SU-DHL-6 (cell line): ENCODE measurements at regions not wholly inside any gene's neighbourhood (a gene's known extent, or its start where the extent isn't known, plus 50 kb on each side); places are given as distances from the start of the nearest gene placed in this dataset.

ENCODE experiments used
- H2AFZ ChIP-seq: fragments of 200-600 bp; sonication (generic); 2 replicates; pipeline ENCODE4 v1.6.1; 2014; ENCODE audit warnings: low read depth, mild to moderate bottlenecking, moderate library complexity, mixed read lengths, antibody characterized with exemption, low read length; ENCODE audit not compliant: severe bottlenecking
- H3F3A ChIP-seq: fragments of 200-600 bp; shearing (Covaris generic); 2 replicates; pipeline ENCODE4 v1.6.0; 2016; ENCODE audit warnings: antibody characterized with exemption, mild to moderate bottlenecking; ENCODE audit not compliant: insufficient read depth
- H3K27ac ChIP-seq: fragments of 200-600 bp; sonication (generic); 2 replicates; pipeline ENCODE4 v1.5.1; 2016; ENCODE audit warnings: low read depth, mild to moderate bottlenecking, low read length, moderate library complexity, mixed read lengths
- H3K27me3 ChIP-seq: fragments of 200-600 bp; sonication (generic), shearing (Covaris generic); 2 replicates; pipeline ENCODE4 v1.6.0; 2014; ENCODE audit warnings: mild to moderate bottlenecking, low read length
- H3K36me3 ChIP-seq: fragments of 200-600 bp; sonication (generic); 2 replicates; pipeline ENCODE4 v1.6.1; 2014; ENCODE audit warnings: mild to moderate bottlenecking, low read length, mixed read lengths
- H3K4me2 ChIP-seq: fragments of 300-600, 200-600 bp; shearing (Covaris generic), sonication (generic); 2 replicates; pipeline ENCODE4 v1.6.0; 2014; ENCODE audit warnings: low read length, low read depth, mild to moderate bottlenecking; ENCODE audit not compliant: poor library complexity, severe bottlenecking
- H3K4me3 ChIP-seq: fragments of 200-600 bp; sonication (generic); 2 replicates; pipeline ENCODE4 v1.5.1; 2014; ENCODE audit warnings: antibody characterized with exemption, low read length, mild to moderate bottlenecking, mixed read lengths; ENCODE audit not compliant: insufficient read depth, poor library complexity, severe bottlenecking
- H3K79me2 ChIP-seq: fragments of 200-600 bp; sonication (generic); 2 replicates; pipeline ENCODE4 v1.6.1; 2014; ENCODE audit warnings: mild to moderate bottlenecking, low read length, moderate library complexity; ENCODE audit not compliant: insufficient read depth
- H3K9ac ChIP-seq: fragments of 200-600 bp; sonication (generic); 2 replicates; pipeline ENCODE4 v1.7.0; 2014; ENCODE audit warnings: mild to moderate bottlenecking, low read length
- H3K9me2 ChIP-seq: fragments of 200-600 bp; sonication (generic); replicated peaks from 2 replicates; pipeline ENCODE4 v1.6.1; 2014; ENCODE audit warnings: low read length; ENCODE audit not compliant: insufficient read depth
- H3K9me3 ChIP-seq: fragments of 200-600 bp; sonication (generic); 2 replicates; pipeline ENCODE4 v1.6.1; 2014; ENCODE audit warnings: low read length, mixed read lengths; ENCODE audit not compliant: insufficient read depth
- H4K20me1 ChIP-seq: fragments of 200-600 bp; sonication (generic); 2 replicates; pipeline ENCODE4 v1.6.1; 2014; ENCODE audit warnings: low read depth, mild to moderate bottlenecking, antibody characterized with exemption, low read length, moderate library complexity, mixed read lengths
- EZH2phosphoT487 ChIP-seq: fragments of 200-600 bp; sonication (generic), shearing (Covaris generic); conservative IDR thresholded peaks from 2 replicates; pipeline ENCODE4 v1.6.1; 2018; ENCODE audit warnings: mild to moderate bottlenecking, antibody characterized with exemption, low read length, moderate library complexity, mixed read lengths
- TF ChIP-seq, protein P1 (sequence below): fragments of 200-600 bp; sonication (generic); IDR thresholded peaks from one replicate; pipeline ENCODE4 v1.5.1; 2017; ENCODE audit warnings: antibody characterized with exemption, mild to moderate bottlenecking, low read length, moderate library complexity; ENCODE audit not compliant: insufficient read depth, poor library complexity, severe bottlenecking

DNA sequence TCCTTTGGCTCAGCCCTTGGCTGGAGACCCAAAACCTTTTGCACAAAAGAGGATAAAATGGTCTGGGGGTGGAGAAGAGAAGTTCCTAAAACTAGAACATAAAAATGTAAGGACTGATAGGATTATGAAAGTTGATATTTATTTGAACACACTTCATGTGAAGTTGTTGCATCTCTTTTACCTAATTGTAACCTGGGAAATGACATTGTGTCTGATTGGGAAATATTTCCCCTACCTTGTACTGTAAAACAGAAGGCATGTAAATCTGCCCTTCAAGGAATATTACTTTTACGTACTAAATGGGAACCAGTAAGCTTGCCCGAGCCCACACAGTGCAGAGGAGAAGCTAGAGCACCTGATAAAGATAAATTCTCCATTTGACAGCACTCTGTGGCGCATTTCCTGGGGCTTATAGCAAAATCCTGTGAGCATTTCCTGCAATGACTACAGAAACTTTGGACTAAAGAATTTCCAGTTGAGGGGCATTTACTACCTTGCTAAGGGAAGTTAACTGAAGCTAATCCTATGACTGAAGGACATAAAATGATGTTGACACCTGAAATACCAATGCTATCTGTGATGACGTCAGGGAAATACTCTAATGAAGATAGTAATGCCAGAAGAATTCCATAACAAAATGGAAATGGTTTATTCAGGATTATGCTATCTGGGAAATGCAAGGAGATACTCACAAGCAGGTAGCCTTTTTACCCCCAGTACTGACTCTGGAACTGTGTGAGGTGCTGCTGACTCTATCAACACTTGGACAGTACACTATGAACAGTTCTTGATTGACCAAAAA, 78.3 kb upstream of the LIFR start:
- no peak overlapping the region for H3K4me3 ChIP-seq
- H3K4me2 ChIP-seq = no peak overlapping the region
- H3K9me2 ChIP-seq = no peaks in the 10 kb centered on the region
- no peak overlapping the region for H3K9ac ChIP-seq
- no peak overlapping the region for H3K27ac ChIP-seq
- no peak overlapping the region for H2AFZ ChIP-seq
- H3K9me3 ChIP-seq = peaks cover 7% of the 10 kb centered on the region; the same call in 1 of the 2 replicates
- no peak for TF ChIP-seq EZH2phosphoT487
- TF ChIP-seq, protein P1, sequence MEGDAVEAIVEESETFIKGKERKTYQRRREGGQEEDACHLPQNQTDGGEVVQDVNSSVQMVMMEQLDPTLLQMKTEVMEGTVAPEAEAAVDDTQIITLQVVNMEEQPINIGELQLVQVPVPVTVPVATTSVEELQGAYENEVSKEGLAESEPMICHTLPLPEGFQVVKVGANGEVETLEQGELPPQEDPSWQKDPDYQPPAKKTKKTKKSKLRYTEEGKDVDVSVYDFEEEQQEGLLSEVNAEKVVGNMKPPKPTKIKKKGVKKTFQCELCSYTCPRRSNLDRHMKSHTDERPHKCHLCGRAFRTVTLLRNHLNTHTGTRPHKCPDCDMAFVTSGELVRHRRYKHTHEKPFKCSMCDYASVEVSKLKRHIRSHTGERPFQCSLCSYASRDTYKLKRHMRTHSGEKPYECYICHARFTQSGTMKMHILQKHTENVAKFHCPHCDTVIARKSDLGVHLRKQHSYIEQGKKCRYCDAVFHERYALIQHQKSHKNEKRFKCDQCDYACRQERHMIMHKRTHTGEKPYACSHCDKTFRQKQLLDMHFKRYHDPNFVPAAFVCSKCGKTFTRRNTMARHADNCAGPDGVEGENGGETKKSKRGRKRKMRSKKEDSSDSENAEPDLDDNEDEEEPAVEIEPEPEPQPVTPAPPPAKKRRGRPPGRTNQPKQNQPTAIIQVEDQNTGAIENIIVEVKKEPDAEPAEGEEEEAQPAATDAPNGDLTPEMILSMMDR = no peak
- no peaks in the 10 kb centered on the region for H3F3A ChIP-seq
- H3K36me3 ChIP-seq = no peaks in the 10 kb centered on the region
- no peaks in the 10 kb centered on the region for H3K27me3 ChIP-seq
- H4K20me1 ChIP-seq = no peaks in the 10 kb centered on the region
- no peaks in the 10 kb centered on the region for H3K79me2 ChIP-seq

DNA sequence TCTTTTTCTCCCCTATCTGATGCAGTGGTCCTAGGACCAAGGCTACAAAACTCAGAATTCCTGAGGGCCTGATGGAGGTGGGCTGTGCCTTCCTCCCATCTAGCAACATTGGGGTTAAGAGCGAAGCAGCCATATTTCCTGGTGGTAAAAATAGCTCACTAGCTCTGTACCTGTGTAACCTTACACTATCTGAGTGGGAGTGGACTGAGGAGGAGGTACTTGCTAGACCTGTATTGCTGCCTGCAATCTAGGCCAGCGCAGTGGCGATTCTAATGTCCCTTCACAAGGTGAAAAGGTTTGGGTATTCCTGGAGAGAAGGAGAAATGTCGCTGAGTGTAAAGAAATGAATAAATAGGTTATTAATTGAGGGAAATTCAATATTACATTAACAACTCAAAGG, 80.2 kb upstream of the LIFR start:
- TF ChIP-seq, protein P1 = no peak
- no peak for TF ChIP-seq EZH2phosphoT487
- Histone ChIP-seq H3K4me2 (no peak overlapping the region), H3K9me3 (peaks cover 7% of the 10 kb centered on the region; the same call in 1 of the 2 replicates)

DNA sequence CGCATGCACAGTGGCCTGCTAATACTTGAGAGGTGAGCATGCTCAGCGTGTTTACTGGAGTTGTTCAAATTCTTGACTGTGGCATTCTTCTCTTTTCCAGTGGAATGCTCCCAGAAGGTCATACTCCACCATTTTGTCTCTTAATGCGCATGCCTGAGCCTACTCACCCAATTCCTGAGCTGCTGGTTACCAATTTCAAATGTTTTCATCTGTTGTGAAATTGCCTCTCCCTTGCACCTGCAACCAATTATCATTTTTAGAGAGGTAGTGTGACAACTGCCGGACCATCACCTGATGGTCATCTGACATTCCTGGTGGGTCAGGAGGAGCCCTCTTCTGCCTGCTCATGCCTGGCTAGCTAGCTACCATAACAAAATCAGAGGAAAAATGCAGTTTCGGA, 82.2 kb upstream of the LIFR start:
- Histone ChIP-seq H3K27ac (no peak overlapping the region), H3K36me3 (no peaks in the 10 kb centered on the region), H3K9ac (no peak overlapping the region), H2AFZ (no peak overlapping the region), H3K4me3 (no peak overlapping the region), H3F3A (no peaks in the 10 kb centered on the region), H3K27me3 (no peaks in the 10 kb centered on the region), H3K9me2 (no peaks in the 10 kb centered on the region), H4K20me1 (no peaks in the 10 kb centered on the region), H3K79me2 (no peaks in the 10 kb centered on the region), H3K9me3 (no peaks in the 10 kb centered on the region), H3K4me2 (no peak overlapping the region)
- no peak for TF ChIP-seq EZH2phosphoT487
- TF ChIP-seq, protein P1 = no peak

More for the DNA sequence above, 80.2 kb upstream of the LIFR start:
- Histone ChIP-seq H3K79me2 (no peaks in the 10 kb centered on the region), H3K36me3 (no peaks in the 10 kb centered on the region), H3K9me2 (no peaks in the 10 kb centered on the region), H3K9ac (no peak overlapping the region), H3K27ac (no peak overlapping the region), H4K20me1 (no peaks in the 10 kb centered on the region), H3K27me3 (no peaks in the 10 kb centered on the region), H3K4me3 (no peak overlapping the region), H2AFZ (no peak overlapping the region), H3F3A (no peaks in the 10 kb centered on the region)
